GM21576 (cell line): ENCODE measurements at regions not wholly inside any gene's neighbourhood (a gene's known extent, or its start where the extent isn't known, plus 50 kb on each side); places are given as distances from the start of the nearest gene placed in this dataset.

Source experiments
- ATAC-seq: cut with Tn5 transposase; IDR thresholded peaks from one replicate; pipeline ENCODE4 v1.9.1; 2021; ENCODE audit warnings: mild to moderate bottlenecking, moderate library complexity; ENCODE audit not compliant: unreplicated experiment

- ATAC-seq, result no peak
Observed at GRCh38 chr16:9407206-9407758, 315.8 kb downstream of the HAPSTR1 start.

DNA sequence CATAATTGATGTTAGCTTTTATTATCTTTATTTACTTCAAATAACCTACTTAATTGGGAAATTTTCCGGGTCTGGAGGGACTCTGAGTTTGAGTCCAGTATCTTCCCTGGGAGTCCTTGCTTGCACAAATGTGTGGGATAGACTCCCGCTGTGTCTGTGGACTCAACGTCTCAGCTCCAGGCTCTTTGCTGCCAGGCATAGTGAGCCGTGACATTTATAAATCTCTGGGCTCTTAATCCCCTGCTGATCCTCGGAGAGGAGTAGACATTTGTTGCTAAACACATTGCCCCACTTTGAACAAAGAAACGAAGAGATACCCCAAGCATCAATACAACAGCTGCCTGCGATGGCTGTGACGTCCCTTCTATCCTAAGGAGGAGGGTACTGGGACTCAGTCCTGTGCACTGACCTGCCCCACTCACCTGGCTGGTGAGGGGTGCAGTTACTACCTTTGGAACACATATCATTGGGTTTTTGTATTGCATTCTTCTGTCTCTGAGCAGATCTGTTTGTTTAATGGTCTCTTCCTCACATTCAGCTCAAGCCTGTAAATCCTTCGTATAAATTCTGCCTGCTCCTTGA, 316.9 kb downstream of the HAPSTR1 start:
- ATAC-seq, result no peak

GRCh38 chr16:9409560-9410493, 318.4 kb downstream of the HAPSTR1 start:
- no peak for ATAC-seq

DNA sequence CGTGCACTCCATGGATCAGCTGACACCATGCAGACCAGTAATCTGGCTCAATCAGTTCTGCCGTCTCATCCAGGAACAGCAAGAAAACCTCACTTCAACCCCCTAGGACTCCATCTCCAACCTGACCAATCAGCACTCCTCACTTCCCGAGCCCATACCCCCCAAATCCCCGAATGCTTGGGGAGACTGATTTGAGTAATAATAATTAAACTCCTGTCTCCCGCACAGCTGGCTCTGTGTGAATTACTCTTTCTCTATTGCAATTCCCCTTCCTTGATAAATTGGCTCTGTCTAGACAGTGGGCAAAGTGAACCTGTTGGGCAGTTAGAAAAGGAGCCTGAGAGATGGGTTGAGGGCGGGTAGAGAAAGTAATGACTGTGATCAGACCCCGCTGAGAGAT, 320.0 kb downstream of the HAPSTR1 start:
- no peak for ATAC-seq

DNA sequence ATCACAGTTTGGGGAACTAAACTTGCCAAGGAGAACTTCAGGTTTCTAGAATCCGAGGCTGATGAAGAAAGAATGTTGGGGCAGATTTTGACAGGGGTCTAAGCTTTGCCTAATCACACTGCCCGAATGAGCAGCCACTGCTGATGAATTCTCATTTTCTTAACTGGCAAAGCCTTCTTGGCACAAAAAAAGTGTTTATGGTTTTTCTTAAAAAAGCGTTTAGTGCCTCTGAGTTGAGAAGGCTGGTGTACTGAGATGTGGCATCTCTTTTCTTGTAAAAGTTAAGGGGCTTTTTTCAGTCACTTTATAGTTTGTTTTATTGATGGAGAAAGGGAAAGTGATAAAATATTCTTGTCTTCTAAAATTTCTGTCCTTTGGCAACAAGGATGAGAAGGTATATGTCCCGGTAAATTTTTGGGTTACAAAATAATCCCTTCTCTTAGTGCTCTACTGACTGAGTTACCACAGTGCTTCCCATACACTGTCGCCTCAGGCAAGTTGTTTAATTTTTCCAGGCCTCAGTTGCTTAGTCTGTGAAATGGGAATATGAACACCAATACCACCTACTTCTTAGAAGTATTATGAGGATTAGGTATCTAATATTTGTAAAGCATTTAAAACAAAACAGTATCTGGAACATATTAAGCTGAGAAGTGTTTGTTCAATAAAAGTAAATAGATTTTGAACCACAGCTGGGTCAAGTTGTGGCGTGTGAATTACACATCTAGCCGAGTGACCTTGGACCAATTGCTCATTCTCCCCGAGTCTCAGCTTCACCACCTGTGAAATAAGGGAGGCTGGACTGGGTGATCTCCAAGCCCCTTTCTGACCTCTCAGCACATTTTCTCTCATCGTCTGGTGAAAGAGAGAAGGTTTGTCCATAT, 320.8 kb downstream of the HAPSTR1 start:
- no peak for ATAC-seq

GRCh38 chr16:9412915-9413264, 321.4 kb downstream of the HAPSTR1 start:
- no peak for ATAC-seq

DNA sequence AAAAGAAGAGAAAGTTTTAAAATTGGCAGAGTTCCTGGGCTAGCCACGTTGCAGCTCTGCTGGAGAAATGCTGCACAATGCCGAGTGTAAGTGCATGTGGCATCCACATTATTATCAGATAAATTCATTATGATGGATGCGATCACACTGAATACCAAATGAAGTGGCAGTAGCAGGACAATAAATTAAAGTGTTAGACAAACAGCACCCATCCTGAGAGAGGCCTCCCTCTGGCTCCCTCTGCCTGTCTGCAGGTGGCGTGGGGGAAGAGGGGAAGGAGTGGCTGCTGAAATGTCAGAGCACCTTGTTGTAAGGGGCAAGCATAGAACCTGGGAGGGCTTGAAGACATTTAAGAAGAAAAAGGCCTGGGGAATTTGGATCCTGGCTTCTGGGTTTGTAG, 324.1 kb downstream of the HAPSTR1 start:
- ATAC-seq, result no peak

GRCh38 chr16:9417898-9418297, 326.5 kb downstream of the HAPSTR1 start:
- no peak for ATAC-seq

- ATAC-seq, result no peak
Observed at GRCh38 chr16:9419161-9419560, 327.7 kb downstream of the HAPSTR1 start.

DNA sequence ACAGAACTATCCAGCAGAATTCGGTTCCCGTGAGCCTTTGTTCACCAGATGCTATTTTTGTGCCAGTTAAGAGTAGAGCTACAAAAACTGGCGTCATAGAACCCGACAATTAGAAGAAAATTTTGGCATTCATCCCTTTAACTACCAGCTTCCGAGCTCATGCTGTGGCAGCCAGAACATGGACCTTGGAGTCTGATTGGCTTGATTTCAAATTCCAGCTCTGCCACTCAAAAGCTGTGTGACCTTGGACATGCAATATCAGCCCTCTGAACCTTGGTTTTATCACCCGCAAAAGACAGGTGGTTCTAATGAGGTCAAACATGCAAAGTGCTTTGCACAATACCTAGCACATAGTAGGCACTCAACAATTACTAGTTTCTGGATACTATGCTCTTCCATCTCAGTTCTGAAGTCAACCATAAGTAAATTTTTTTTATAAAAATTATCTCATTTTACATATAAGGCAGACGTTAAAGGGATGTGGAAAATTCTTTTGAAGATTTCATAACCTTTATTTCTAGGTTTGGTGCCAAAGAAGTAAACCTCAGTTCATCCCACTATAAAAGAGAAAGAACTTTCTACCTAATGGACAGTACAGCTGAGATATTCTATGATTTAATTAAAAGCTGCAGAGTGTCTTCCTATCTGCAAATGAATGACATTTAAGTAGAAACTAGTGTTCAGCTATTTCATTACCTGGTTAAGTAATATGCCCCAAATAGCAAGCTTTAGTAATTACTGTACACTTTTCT, 331.5 kb downstream of the HAPSTR1 start:
- ATAC-seq, result no peak

- ATAC-seq, result no peak
Observed at GRCh38 chr16:9425236-9425635, 333.8 kb downstream of the HAPSTR1 start.

GRCh38 chr16:9428355-9429005, 337.0 kb downstream of the HAPSTR1 start:
- no peak for ATAC-seq

DNA sequence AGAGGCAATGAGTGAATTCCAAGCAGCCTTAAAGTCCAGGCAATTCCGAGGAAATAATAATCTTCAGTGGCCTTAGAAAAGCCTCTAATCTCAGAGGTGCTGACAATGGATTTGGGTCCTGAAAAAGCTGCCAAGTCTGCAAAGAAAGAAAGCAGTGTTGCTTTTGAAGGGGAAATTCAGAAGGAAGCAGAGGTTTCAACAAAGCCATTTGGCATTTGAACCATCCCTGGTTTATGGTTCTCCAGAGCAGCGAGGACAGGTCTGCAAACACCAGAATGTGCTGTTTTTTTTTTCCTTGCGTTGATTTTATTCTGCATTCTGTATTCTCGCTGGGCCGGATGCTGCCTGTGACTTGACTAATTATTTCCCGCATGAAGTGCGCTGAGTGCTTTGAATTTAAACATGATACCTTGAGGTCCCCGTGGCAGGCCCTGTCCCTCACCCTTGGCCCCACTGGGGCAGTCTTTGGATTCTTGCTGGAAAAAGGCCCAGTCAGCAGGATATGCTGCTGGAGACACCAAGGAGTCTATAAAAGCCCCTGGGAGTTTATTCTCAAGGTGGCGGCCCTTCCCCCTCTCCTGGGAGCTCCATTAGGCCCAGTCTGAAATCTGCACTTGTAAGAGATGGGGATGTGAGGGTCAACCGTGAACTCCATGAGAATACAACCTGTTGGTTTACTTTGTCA, 338.3 kb downstream of the HAPSTR1 start:
- ATAC-seq, result no peak

DNA sequence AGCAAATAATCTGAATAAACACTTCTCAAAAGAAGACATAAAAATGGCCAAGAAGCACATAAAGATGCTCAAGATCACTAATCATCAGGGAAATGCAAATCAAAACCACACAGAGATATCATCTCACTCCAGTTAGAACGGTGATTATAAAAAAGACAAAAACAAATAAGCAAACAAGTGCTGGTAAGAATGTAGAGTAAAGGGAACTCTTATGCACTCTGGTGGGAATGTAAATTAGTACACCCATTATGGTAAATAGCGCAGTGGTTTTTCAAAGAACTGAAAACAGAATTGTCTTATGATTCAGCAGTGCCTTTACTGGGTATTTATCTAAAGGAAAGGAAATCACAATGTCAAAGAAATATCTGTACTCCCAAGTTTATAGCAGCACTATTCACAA, 343.2 kb downstream of the HAPSTR1 start:
- ATAC-seq, result no peak

- ATAC-seq, result no peak
Observed at GRCh38 chr16:9436175-9436574, 344.7 kb downstream of the HAPSTR1 start.

GRCh38 chr16:9437115-9437514, 345.7 kb downstream of the HAPSTR1 start:
- ATAC-seq, result no peak

DNA sequence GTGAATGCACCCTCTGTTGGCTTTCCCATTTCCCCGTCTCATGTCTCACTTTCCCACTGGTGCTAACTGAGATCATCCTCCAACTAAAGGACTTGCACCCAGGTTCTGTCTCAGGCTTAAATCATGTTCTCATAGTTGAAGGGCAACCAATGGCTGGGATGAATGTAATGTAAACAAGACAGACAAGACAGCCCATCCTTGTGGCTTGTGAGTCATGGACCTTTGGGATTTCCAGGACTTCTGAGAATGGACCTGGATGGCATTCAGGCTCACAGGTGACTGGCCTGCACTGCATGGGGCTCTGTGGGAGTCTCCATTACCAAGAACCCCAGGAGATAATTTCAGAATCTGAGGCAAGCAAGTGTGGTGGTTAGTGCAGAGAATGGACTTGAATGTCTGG, 347.5 kb downstream of the HAPSTR1 start:
- no peak for ATAC-seq

DNA sequence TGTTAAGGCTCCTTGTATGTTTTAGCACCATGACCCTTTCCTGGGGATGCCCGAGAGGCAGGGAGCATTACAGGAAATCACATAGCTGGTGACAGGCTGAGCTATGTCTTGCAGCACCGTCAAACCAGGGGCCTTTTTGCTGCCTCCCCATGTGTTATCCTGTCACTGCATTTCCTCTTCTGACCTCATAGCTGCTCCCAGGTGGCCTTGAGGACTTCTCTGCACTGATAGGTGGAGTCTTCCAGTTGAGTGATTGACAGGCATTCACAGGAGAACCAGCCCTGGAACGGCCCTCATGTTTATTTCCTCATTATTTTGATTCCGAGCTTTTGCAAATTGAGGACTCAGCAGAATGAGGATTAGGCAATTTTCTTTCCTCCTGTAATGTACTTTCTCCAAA, 349.6 kb downstream of the HAPSTR1 start:
- ATAC-seq, result no peak

DNA sequence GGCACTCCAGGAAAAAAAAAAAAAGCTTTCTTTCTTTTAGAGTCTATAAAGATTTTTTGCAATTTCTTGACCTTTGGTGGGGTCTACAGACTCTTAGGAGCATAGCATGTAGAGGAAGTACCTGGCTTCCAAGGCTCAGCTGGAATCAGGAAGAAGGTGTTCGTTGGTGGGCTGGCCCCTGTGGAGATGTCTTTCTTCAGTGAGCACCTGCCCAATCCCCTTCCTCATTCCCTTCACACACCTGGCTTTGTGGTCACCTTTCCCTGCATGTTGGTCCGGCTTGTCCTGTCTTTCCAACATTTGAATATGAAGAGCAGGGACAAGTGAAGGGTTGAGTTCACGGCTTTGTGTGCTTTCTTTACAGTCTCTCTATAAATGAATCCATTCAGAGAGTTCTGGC, 352.4 kb downstream of the HAPSTR1 start:
- ATAC-seq, result no peak
